ENCODE measurements at regions not wholly inside any gene's neighbourhood (a gene's known extent, or its start where the extent isn't known, plus 50 kb on each side); places are given as distances from the start of the nearest gene placed in this dataset.

DNA sequence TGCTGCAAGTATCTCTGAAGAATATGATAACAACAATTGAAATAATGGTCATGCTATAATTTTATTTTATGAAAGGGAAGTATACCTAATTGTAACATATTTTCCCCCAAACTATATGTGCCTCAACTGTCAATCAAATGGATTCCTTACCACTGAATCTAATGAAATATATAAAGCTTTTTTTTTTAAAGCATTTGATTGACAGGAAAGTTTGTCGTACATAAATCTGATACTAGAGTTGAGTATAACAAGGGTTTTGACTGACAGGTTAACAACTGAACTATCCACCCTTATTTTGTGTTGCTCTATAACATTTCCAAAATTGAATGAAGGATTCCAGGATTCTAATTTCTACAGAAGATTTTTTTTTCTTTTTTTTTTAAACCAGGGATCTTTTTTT lies 1333.3 kb upstream of the SLC39A10 start:
- Histone ChIP-seq H3K79me2 (ENCODE audit: insufficient read depth) (no peaks in the 10 kb centered on the region), H3K27me3 (ENCODE audit: insufficient read depth) (no peaks in the 10 kb centered on the region), H3K27ac (ENCODE audit: low read depth in 2 of 2, low read length in 1 of 2) (no peak overlapping the region), H3K4me3 (ENCODE audit: low read depth in 2 of 2, low read length in 1 of 2) (no peak overlapping the region), H3K9me3 (no peaks in the 10 kb centered on the region), H3K36me3 (replicated peaks in 1 of 2; ENCODE audit: control insufficient read depth in 1 of 2, insufficient read depth in 2 of 2, low read length in 1 of 2) (no peaks in the 10 kb centered on the region), H2AFZ (ENCODE audit: low read depth) (no peak overlapping the region), H3K4me1 (ENCODE audit: control insufficient read depth in 1 of 2, insufficient read depth in 2 of 2, low read depth in 1 of 2, low read length in 1 of 2) (no peaks in the 10 kb centered on the region; a peak in 1 of 4 replicates), H3K9ac (no peak overlapping the region), H3K9me2 (0 out of 2 replicates have a peak, but pooled peaks cover 3% of the 10 kb centered on the region), H3F3A (replicated peaks; ENCODE audit: insufficient read depth) (no peaks in the 10 kb centered on the region), H3K4me2 (no peak overlapping the region), H4K20me1 (ENCODE audit: insufficient read depth) (no peaks in the 10 kb centered on the region)
- 13% methylated on average over 1 of the region's 1 CpG for WGBS (ENCODE audit: low lambda C conversion rate)
- no peak for DNase-seq
- CTCF ChIA-PET, result no interaction called here
- TF ChIP-seq, protein P1, sequence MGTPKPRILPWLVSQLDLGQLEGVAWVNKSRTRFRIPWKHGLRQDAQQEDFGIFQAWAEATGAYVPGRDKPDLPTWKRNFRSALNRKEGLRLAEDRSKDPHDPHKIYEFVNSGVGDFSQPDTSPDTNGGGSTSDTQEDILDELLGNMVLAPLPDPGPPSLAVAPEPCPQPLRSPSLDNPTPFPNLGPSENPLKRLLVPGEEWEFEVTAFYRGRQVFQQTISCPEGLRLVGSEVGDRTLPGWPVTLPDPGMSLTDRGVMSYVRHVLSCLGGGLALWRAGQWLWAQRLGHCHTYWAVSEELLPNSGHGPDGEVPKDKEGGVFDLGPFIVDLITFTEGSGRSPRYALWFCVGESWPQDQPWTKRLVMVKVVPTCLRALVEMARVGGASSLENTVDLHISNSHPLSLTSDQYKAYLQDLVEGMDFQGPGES (IDR thresholded peaks at IDR 0.05; ENCODE audit: low read depth, low read length), result no peak
- no peak for TF ChIP-seq TCF12 (IDR thresholded peaks at IDR 0.05)
- POLR2A ChIA-PET, result no interaction called here

DNA sequence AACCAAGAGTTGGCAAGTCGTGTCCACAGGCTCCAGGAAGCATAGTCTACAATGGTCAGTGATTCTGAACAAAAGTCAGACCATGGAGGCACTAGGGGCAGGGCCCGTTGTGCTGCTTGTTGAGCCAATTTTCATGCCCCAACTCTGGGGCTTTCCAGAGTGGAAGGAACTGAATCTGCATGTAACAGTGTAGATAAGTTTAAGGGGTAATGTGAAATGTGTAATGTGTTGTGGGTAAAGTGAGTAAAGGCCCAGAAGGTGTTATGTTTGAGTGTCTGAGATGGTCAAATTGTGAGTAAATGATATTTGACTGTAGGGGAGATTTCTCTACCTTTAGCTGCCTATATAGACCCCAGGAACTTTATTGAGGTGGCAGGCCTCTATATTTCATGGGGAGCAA lies 1336.5 kb upstream of the SLC39A10 start:
- WGBS (ENCODE audit: low lambda C conversion rate), result 4% methylated on average over 2 of the region's 2 CpGs
- H3K27me3 ChIP-seq (ENCODE audit: insufficient read depth), result no peaks in the 10 kb centered on the region
- POLR2A ChIA-PET, result no interaction called here
- H3K27ac ChIP-seq (ENCODE audit: low read depth in 2 of 2, low read length in 1 of 2), result no peak overlapping the region
- H3K36me3 ChIP-seq (replicated peaks in 1 of 2; ENCODE audit: control insufficient read depth in 1 of 2, insufficient read depth in 2 of 2, low read length in 1 of 2), result no peaks in the 10 kb centered on the region
- CTCF ChIA-PET, result no interaction called here
- no peaks in the 10 kb centered on the region for H3K79me2 ChIP-seq (ENCODE audit: insufficient read depth)
- no peak overlapping the region for H3K4me3 ChIP-seq (ENCODE audit: low read depth in 2 of 2, low read length in 1 of 2)
- H3K4me2 ChIP-seq, result no peak overlapping the region
- H3K9me2 ChIP-seq, result no peaks in the 10 kb centered on the region
- H3K4me1 ChIP-seq (ENCODE audit: control insufficient read depth in 1 of 2, insufficient read depth in 2 of 2, low read depth in 1 of 2, low read length in 1 of 2), result no peaks in the 10 kb centered on the region
- no peak for DNase-seq
- H2AFZ ChIP-seq (ENCODE audit: low read depth), result no peak overlapping the region
- no peak overlapping the region for H3K9ac ChIP-seq
- TF ChIP-seq FOXJ3 (CRISPR knock-in tag; IDR thresholded peaks at IDR 0.05) (no peak), MEF2A (IDR thresholded peaks at IDR 0.05; ENCODE audit: borderline replicate concordance, low read depth) (no peak), EZH2phosphoT487 (IDR thresholded peaks at IDR 0.05; ENCODE audit: borderline replicate concordance, low read depth) (no peak), SMC3 (IDR thresholded peaks at IDR 0.05; ENCODE audit: low read depth, low read length) (no peak), TCF12 (IDR thresholded peaks at IDR 0.05) (no peak), USF1 (IDR thresholded peaks at IDR 0.05; ENCODE audit: borderline replicate concordance, low read depth) (no peak), POLR2AphosphoS5 (IDR thresholded peaks at IDR 0.05; ENCODE audit: low read depth, low read length) (no peak), YY1 (IDR thresholded peaks at IDR 0.05; ENCODE audit: low read depth) (no peak), TAF1 (IDR thresholded peaks at IDR 0.05; ENCODE audit: borderline replicate concordance, low read depth, low read length) (no peak), FOXM1 (IDR thresholded peaks at IDR 0.05; ENCODE audit: low read depth) (no peak)
- TF ChIP-seq, protein P2, sequence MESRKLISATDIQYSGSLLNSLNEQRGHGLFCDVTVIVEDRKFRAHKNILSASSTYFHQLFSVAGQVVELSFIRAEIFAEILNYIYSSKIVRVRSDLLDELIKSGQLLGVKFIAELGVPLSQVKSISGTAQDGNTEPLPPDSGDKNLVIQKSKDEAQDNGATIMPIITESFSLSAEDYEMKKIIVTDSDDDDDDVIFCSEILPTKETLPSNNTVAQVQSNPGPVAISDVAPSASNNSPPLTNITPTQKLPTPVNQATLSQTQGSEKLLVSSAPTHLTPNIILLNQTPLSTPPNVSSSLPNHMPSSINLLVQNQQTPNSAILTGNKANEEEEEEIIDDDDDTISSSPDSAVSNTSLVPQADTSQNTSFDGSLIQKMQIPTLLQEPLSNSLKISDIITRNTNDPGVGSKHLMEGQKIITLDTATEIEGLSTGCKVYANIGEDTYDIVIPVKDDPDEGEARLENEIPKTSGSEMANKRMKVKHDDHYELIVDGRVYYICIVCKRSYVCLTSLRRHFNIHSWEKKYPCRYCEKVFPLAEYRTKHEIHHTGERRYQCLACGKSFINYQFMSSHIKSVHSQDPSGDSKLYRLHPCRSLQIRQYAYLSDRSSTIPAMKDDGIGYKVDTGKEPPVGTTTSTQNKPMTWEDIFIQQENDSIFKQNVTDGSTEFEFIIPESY (IDR thresholded peaks at IDR 0.05; ENCODE audit: borderline replicate concordance, low read depth), result no peak
- TF ChIP-seq, protein P3, sequence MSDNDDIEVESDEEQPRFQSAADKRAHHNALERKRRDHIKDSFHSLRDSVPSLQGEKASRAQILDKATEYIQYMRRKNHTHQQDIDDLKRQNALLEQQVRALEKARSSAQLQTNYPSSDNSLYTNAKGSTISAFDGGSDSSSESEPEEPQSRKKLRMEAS (IDR thresholded peaks at IDR 0.05; ENCODE audit: low read depth), result no peak
- no peaks in the 10 kb centered on the region for H3K9me3 ChIP-seq
- no peaks in the 10 kb centered on the region for H4K20me1 ChIP-seq (ENCODE audit: insufficient read depth)
- H3F3A ChIP-seq (replicated peaks; ENCODE audit: insufficient read depth), result no peaks in the 10 kb centered on the region
